HUES48 (cell line): ENCODE measurements at regions not wholly inside any gene's neighbourhood (a gene's known extent, or its start where the extent isn't known, plus 50 kb on each side); places are given as distances from the start of the nearest gene placed in this dataset.

Experiments
- H3K27ac ChIP-seq: one replicate; pipeline ENCODE4 v1.7.0; 2013; ENCODE audit warnings: low read depth, low read length, inconsistent platforms
- H3K27me3 ChIP-seq: 2 replicates; pipeline ENCODE4 v1.6.1; 2013; ENCODE audit warnings: mild to moderate bottlenecking, low read length; ENCODE audit not compliant: control insufficient read depth, insufficient read depth
- H3K36me3 ChIP-seq: 2 replicates; pipeline ENCODE4 v1.6.1; 2013; ENCODE audit warnings: low read length; ENCODE audit not compliant: control insufficient read depth, insufficient read depth
- H3K4me1 ChIP-seq: 2 replicates; pipeline ENCODE4 v1.6.1; 2013; ENCODE audit warnings: mild to moderate bottlenecking, low read length; ENCODE audit not compliant: control insufficient read depth, insufficient read depth
- H3K4me3 ChIP-seq: 2 replicates; pipeline ENCODE4 v1.5.1; 2013; ENCODE audit warnings: mild to moderate bottlenecking, low read depth, low read length
- H3K9ac ChIP-seq: 2 replicates; pipeline ENCODE4 v1.6.1; 2013; ENCODE audit warnings: mild to moderate bottlenecking, low read depth, low read length, moderate library complexity
- H3K9me3 ChIP-seq: 2 replicates; pipeline ENCODE4 v1.6.1; 2013; ENCODE audit warnings: low read length; ENCODE audit not compliant: control insufficient read depth, insufficient read depth

DNA sequence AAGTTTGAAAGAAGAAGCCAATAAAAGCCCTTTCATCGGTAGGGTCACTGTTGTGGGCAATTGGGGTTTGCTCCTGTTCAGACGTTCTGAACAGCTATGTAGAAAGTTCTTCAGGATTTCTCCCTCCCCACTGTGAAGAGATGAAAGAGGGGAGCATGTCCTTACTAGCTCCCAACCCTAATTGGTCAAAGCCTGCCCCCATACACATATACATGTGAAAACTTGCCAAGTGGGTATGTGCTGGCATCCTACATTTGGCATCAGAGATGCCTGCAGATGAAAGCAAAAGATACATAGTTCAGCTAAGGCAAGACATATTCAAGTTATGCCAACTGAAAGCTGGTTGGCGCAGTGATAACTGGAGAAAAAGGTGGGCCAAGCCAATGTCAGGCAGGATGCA lies 363.1 kb upstream of the DACH1 start:
- H3K27me3 ChIP-seq, result no peaks in the 10 kb centered on the region
- no peak overlapping the region for H3K4me3 ChIP-seq
- no peaks in the 10 kb centered on the region for H3K4me1 ChIP-seq
- H3K27ac ChIP-seq, result no peak overlapping the region
- no peak overlapping the region for H3K9ac ChIP-seq
- H3K9me3 ChIP-seq, result no peaks in the 10 kb centered on the region
- no peaks in the 10 kb centered on the region for H3K36me3 ChIP-seq

DNA sequence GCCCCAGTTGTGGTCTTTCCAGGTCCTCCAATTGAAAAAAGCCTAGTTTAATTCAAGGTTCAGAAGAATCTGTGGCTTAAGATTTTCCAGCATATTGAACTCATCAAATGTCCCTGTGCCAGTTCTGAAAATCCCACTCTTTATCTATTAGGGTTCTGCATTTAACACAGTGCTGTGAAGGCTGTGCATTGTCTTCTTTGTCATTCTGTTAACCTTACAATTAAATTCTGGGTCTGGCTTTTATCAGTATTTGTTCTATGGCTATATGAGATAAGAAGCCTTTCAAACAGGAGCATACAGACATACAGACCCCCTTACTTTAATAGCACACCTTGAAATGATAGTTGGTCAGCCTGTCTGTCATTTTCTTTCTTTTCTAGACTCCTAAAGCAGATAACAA lies 362.1 kb upstream of the DACH1 start:
- no peaks in the 10 kb centered on the region for H3K36me3 ChIP-seq
- no peak overlapping the region for H3K4me3 ChIP-seq
- no peak overlapping the region for H3K27ac ChIP-seq
- no peaks in the 10 kb centered on the region for H3K27me3 ChIP-seq
- no peaks in the 10 kb centered on the region for H3K9me3 ChIP-seq
- no peaks in the 10 kb centered on the region for H3K4me1 ChIP-seq
- H3K9ac ChIP-seq, result no peak overlapping the region

GRCh38 chr13:72221276-72221962 lies 354.4 kb upstream of the DACH1 start:
- H3K9me3 ChIP-seq, result no peaks in the 10 kb centered on the region
- no peaks in the 10 kb centered on the region for H3K27me3 ChIP-seq
- no peak overlapping the region for H3K4me3 ChIP-seq
- H3K9ac ChIP-seq, result no peak overlapping the region
- H3K4me1 ChIP-seq, result no peaks in the 10 kb centered on the region; the same call in 1 of the 2 replicates
- no peak overlapping the region for H3K27ac ChIP-seq
- H3K36me3 ChIP-seq, result no peaks in the 10 kb centered on the region

DNA sequence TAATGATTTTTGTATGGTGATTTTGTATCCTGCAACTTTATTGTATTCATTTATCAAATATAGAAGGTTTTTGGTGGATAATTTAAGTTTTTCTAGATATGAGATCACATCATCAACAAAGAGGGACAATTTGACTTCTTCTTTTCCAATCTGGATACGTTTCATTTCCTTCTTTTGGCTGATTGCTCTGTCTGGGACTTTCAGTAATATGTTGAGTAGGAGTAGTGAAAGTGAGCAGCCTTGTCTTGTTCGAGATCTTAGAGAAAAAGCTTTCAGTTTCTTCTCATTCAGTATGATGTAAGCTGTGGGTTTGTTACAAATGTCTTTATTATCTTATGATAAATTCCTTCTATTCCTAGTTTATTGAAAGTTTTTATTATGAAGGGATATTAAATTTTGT lies 352.0 kb upstream of the DACH1 start:
- H3K4me1 ChIP-seq, result no peaks in the 10 kb centered on the region; the same call in 1 of the 2 replicates
- no peaks in the 10 kb centered on the region for H3K36me3 ChIP-seq
- no peak overlapping the region for H3K27ac ChIP-seq
- no peaks in the 10 kb centered on the region for H3K9me3 ChIP-seq
- H3K9ac ChIP-seq, result no peak overlapping the region
- no peak overlapping the region for H3K4me3 ChIP-seq
- no peaks in the 10 kb centered on the region for H3K27me3 ChIP-seq

GRCh38 chr13:72217142-72217541 lies 350.1 kb upstream of the DACH1 start:
- Histone ChIP-seq H3K9me3 (no peaks in the 10 kb centered on the region), H3K4me1 (no peaks in the 10 kb centered on the region; the same call in 1 of the 2 replicates), H3K27me3 (no peaks in the 10 kb centered on the region), H3K9ac (no peak overlapping the region), H3K36me3 (no peaks in the 10 kb centered on the region), H3K4me3 (no peak overlapping the region), H3K27ac (no peak overlapping the region)

DNA sequence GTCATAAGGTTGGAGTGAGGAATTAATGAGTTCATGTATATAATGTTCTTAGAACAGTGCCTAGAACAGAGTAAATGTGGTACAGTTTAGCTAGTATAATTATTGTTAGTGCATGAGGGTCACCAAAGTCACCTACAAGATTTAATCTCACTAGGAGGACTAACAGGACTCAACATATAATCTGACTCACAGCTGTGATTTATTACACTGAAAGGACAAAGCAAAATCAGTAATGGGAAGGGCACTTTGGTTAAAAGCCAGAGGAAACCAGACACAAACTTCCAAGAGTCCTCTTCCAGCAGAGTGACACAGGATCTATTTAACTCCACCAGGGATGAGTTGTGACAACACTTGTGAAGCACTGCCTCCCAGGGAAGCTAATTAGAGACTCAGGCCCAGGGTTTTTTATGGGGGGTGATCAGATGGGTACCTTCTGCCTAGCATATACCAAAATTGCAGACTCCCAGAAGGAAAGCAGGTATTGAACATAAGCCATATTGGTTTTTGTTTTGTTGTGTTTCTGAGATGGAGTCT lies 341.2 kb upstream of the DACH1 start:
- Histone ChIP-seq H3K4me3 (no peak overlapping the region), H3K27ac (no peak overlapping the region), H3K27me3 (no peaks in the 10 kb centered on the region), H3K9me3 (no peaks in the 10 kb centered on the region), H3K4me1 (no peaks in the 10 kb centered on the region), H3K9ac (no peak overlapping the region), H3K36me3 (no peaks in the 10 kb centered on the region)

- Histone ChIP-seq H3K9me3 (no peaks in the 10 kb centered on the region), H3K9ac (no peak overlapping the region), H3K27me3 (no peaks in the 10 kb centered on the region), H3K4me3 (no peak overlapping the region), H3K36me3 (no peaks in the 10 kb centered on the region), H3K4me1 (no peaks in the 10 kb centered on the region), H3K27ac (no peak overlapping the region)
Measured at GRCh38 chr13:72205773-72206172, 338.8 kb upstream of the DACH1 start.

DNA sequence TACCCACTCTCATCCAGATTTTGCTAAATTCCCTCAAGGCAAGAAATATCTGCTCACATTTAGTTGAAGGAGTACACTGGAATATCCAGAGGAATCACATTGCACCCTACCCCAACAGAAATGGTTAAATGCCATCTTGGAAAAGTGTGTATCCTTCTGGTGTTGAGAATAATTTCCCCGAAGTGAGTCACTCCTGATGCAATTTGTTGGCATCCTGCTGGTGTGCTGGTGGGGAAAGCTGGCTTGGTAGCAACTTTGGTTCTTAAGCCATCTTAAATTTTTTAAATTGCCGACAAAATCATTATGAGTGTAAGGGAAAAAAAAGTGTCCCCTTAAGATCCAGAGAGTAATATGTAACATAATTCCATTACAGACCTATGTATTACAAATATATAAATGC lies 337.3 kb upstream of the DACH1 start:
- no peaks in the 10 kb centered on the region for H3K9me3 ChIP-seq
- no peak overlapping the region for H3K9ac ChIP-seq
- no peaks in the 10 kb centered on the region for H3K36me3 ChIP-seq
- H3K4me1 ChIP-seq, result 0 out of 2 replicates have a peak, but pooled peaks cover 4% of the 10 kb centered on the region
- H3K4me3 ChIP-seq, result no peak overlapping the region
- no peaks in the 10 kb centered on the region for H3K27me3 ChIP-seq
- H3K27ac ChIP-seq, result no peak overlapping the region

DNA sequence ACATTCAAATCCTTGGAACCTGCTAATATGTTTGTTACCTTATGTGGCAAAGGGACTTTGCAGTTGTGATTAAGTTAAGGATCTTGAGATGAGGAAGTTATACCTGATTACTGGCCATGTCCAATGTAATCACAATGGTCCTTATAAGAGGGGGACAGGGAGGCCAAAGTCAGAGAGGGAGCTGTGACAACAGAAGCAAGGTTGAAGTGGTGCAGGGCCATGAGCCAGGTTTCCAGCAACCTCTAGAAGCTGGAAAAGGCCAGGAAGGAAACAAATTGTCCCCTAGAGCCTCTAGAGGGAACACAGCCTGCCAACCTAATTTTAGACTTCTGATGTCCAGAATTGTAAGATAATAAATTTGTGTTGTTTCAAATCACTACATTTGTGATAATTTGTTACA lies 334.7 kb upstream of the DACH1 start:
- Histone ChIP-seq H3K27ac (no peak overlapping the region), H3K4me3 (no peak overlapping the region), H3K36me3 (no peaks in the 10 kb centered on the region), H3K9ac (no peak overlapping the region), H3K4me1 (0 out of 2 replicates have a peak, but pooled peaks cover 7% of the 10 kb centered on the region), H3K9me3 (no peaks in the 10 kb centered on the region), H3K27me3 (no peaks in the 10 kb centered on the region)

- no peaks in the 10 kb centered on the region for H3K9me3 ChIP-seq
- no peaks in the 10 kb centered on the region for H3K36me3 ChIP-seq
- H3K27me3 ChIP-seq, result no peaks in the 10 kb centered on the region
- no peak overlapping the region for H3K27ac ChIP-seq
- H3K9ac ChIP-seq, result no peak overlapping the region
- H3K4me1 ChIP-seq, result 0 out of 2 replicates have a peak, but pooled peaks cover 8% of the 10 kb centered on the region
- H3K4me3 ChIP-seq, result no peak overlapping the region
Measured at GRCh38 chr13:72199640-72200039, 332.6 kb upstream of the DACH1 start.

DNA sequence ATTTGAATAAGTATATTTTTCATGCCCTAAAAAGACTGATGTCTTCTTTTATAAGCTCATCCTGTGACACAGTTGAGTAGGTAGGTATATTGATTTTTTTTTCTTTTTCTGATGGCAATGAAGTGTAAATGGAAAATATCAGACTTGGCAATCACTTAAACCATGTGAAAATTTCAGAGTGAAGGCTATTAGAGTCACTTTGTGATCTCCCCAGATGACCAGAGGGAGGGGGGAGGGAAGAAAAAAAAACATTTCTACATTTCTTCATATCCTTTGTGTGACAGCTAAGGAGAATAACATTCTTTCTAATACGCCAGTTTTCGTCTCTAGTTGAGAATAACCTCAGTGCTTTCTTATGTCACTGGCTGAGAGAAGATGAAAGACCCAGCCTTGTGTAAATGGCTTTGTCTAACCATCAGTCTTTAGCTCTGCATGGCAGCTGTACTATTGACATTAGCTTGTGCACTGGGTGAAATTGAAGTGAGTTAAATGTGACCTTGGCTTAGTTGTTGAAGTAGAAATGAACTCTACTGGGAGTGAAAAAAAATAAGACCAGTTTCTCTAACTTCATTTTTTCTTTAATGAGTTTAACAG lies 332.1 kb upstream of the DACH1 start:
- H3K27me3 ChIP-seq, result no peaks in the 10 kb centered on the region
- no peak overlapping the region for H3K4me3 ChIP-seq
- 0 out of 2 replicates have a peak, but pooled peaks cover 10% of the 10 kb centered on the region for H3K4me1 ChIP-seq
- H3K36me3 ChIP-seq, result no peaks in the 10 kb centered on the region
- no peak overlapping the region for H3K9ac ChIP-seq
- H3K27ac ChIP-seq, result no peak overlapping the region
- no peaks in the 10 kb centered on the region for H3K9me3 ChIP-seq
